Nephron (organoid): ENCODE measurements at regions not wholly inside any gene's neighbourhood (a gene's known extent, or its start where the extent isn't known, plus 50 kb on each side); places are given as distances from the start of the nearest gene placed in this dataset.

ENCODE experiments used
- H3K27ac Mint-ChIP-seq, 3 experiments: 2 replicates each; pipeline ENCODE4 v1.8.0; 2020; ENCODE audit warnings: mixed read lengths in 3 of 3, mild to moderate bottlenecking in 2 of 3, moderate library complexity in 1 of 3
- H3K27me3 Mint-ChIP-seq: 2 replicates; pipeline ENCODE4 v1.8.0; 2021; ENCODE audit warnings: low read depth, mild to moderate bottlenecking, moderate library complexity, mixed read lengths
- H3K36me3 Mint-ChIP-seq: 2 replicates; pipeline ENCODE4 v1.8.0; 2020; ENCODE audit warnings: low read depth, mixed read lengths
- H3K4me1 Mint-ChIP-seq: 2 replicates; pipeline ENCODE4 v1.8.0; 2020; ENCODE audit warnings: mixed read lengths
- H3K4me3 Mint-ChIP-seq, 3 experiments: 2 replicates each; pipeline ENCODE4 v1.8.0; 2020; ENCODE audit warnings: mild to moderate bottlenecking in 3 of 3, mixed read lengths in 3 of 3, moderate library complexity in 2 of 3
- H3K9me3 Mint-ChIP-seq: 2 replicates; pipeline ENCODE4 v1.8.0; 2020; ENCODE audit warnings: mixed read lengths
- CTCF ChIP-seq, 3 experiments: fragments of 200-600 bp; sonication (generic); IDR thresholded peaks; one replicate each; pipeline ENCODE4 v1.5.0; 2021; ENCODE audit warnings: antibody characterized with exemption in 3 of 3; ENCODE audit not compliant: unreplicated experiment in 3 of 3

GRCh38 chr5:2622866-2623265, 128.6 kb downstream of the IRX2 start:
- TF ChIP-seq CTCF (IDR thresholded peaks at IDR 0.05; ENCODE audit: unreplicated experiment in 3 of 3): no peak
- Mint-ChIP-seq H3K36me3 (no peaks in the 10 kb centered on the region), H3K4me3 (no peak overlapping the region), H3K4me1 (no peaks in the 10 kb centered on the region), H3K9me3 (peaks cover 3% of the 10 kb centered on the region), H3K27me3 (peaks cover 42% of the 10 kb centered on the region), H3K27ac (no peak overlapping the region)

- H3K36me3 Mint-ChIP-seq: no peaks in the 10 kb centered on the region
Measured at GRCh38 chr5:2621631-2622030, 129.8 kb downstream of the IRX2 start.

GRCh38 chr5:2619216-2619615, 132.3 kb downstream of the IRX2 start:
- H3K27me3 Mint-ChIP-seq: peaks cover 28% of the 10 kb centered on the region
- H3K4me1 Mint-ChIP-seq: no peaks in the 10 kb centered on the region
- TF ChIP-seq CTCF (IDR thresholded peaks at IDR 0.05; ENCODE audit: unreplicated experiment in 3 of 3): no peak
- H3K27ac Mint-ChIP-seq: no peak overlapping the region
- H3K4me3 Mint-ChIP-seq: no peak overlapping the region
- no peaks in the 10 kb centered on the region for H3K36me3 Mint-ChIP-seq
- H3K9me3 Mint-ChIP-seq: peaks cover 2% of the 10 kb centered on the region

More at GRCh38 chr5:2621631-2622030, 129.8 kb downstream of the IRX2 start:
- Mint-ChIP-seq H3K4me3 (no peak overlapping the region), H3K27me3 (peaks cover 33% of the 10 kb centered on the region), H3K27ac (no peak overlapping the region), H3K4me1 (no peaks in the 10 kb centered on the region), H3K9me3 (no peaks in the 10 kb centered on the region)
- TF ChIP-seq CTCF (IDR thresholded peaks at IDR 0.05; ENCODE audit: unreplicated experiment in 3 of 3): no peak

- TF ChIP-seq CTCF (IDR thresholded peaks at IDR 0.05; ENCODE audit: unreplicated experiment in 3 of 3): no peak
- H3K9me3 Mint-ChIP-seq: peaks cover 2% of the 10 kb centered on the region
- no peaks in the 10 kb centered on the region for H3K4me1 Mint-ChIP-seq
Measured at GRCh38 chr5:2617461-2617860, 134.0 kb downstream of the IRX2 start.

GRCh38 chr5:2615917-2616316, 135.6 kb downstream of the IRX2 start:
- H3K36me3 Mint-ChIP-seq: no peaks in the 10 kb centered on the region

More at GRCh38 chr5:2617461-2617860, 134.0 kb downstream of the IRX2 start:
- peaks cover 28% of the 10 kb centered on the region for H3K27me3 Mint-ChIP-seq
- no peak overlapping the region for H3K4me3 Mint-ChIP-seq
- no peaks in the 10 kb centered on the region for H3K36me3 Mint-ChIP-seq
- no peak overlapping the region for H3K27ac Mint-ChIP-seq

More at GRCh38 chr5:2615917-2616316, 135.6 kb downstream of the IRX2 start:
- no peaks in the 10 kb centered on the region for H3K4me1 Mint-ChIP-seq
- peaks cover 31% of the 10 kb centered on the region for H3K27me3 Mint-ChIP-seq
- H3K4me3 Mint-ChIP-seq: no peak overlapping the region
- H3K27ac Mint-ChIP-seq: no peak overlapping the region
- peaks cover 2% of the 10 kb centered on the region for H3K9me3 Mint-ChIP-seq
- TF ChIP-seq CTCF (IDR thresholded peaks at IDR 0.05; ENCODE audit: unreplicated experiment in 3 of 3): no peak
